ENCODE measurements at regions not wholly inside any gene's neighbourhood (a gene's known extent, or its start where the extent isn't known, plus 50 kb on each side); places are given as distances from the start of the nearest gene placed in this dataset.

DNA sequence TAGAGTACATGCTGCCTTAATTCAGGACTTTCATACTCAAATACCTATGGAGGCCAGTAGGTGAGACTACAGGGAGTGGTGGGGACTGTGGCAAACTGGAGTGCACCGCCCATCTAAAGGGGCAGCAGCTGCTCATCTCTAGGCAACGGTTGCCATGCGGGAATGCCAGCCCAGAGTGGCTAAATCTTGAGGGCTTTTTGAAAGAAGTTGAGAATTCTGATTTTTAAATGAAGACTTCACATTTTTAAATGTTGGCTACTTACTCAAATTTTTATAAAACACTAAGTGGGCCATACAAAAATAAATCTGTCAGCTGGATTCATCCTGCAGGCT, 90.8 kb upstream of the PRR23E start:
- H3K27ac ChIP-seq (ENCODE audit: low read depth in 1 of 2, low read length in 2 of 2), result no peak overlapping the region
- H3K9me3 ChIP-seq (ENCODE audit: control insufficient read depth in 4 of 4, low read length in 3 of 4), result no peaks in the 10 kb centered on the region
- DNase-seq (ENCODE audit: low spot score), result no peak
- H3K4me3 ChIP-seq (ENCODE audit: low read depth in 1 of 3, low read length in 3 of 3), result no peak overlapping the region
- TF ChIP-seq HNF4A (conservative IDR thresholded peaks at IDR 0.05) (no peak), NR2F2 (IDR thresholded peaks at IDR 0.05) (no peak), EGR1 (IDR thresholded peaks at IDR 0.05; ENCODE audit: low read depth in 2 of 2) (no peak), FOXA2 (IDR thresholded peaks at IDR 0.05) (no peak), YY1 (IDR thresholded peaks at IDR 0.05) (no peak), HNF4G (IDR thresholded peaks at IDR 0.05) (no peak)
- TF ChIP-seq, protein P1, sequence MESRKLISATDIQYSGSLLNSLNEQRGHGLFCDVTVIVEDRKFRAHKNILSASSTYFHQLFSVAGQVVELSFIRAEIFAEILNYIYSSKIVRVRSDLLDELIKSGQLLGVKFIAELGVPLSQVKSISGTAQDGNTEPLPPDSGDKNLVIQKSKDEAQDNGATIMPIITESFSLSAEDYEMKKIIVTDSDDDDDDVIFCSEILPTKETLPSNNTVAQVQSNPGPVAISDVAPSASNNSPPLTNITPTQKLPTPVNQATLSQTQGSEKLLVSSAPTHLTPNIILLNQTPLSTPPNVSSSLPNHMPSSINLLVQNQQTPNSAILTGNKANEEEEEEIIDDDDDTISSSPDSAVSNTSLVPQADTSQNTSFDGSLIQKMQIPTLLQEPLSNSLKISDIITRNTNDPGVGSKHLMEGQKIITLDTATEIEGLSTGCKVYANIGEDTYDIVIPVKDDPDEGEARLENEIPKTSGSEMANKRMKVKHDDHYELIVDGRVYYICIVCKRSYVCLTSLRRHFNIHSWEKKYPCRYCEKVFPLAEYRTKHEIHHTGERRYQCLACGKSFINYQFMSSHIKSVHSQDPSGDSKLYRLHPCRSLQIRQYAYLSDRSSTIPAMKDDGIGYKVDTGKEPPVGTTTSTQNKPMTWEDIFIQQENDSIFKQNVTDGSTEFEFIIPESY (IDR thresholded peaks at IDR 0.05), result no peak
- TF ChIP-seq, protein P2, sequence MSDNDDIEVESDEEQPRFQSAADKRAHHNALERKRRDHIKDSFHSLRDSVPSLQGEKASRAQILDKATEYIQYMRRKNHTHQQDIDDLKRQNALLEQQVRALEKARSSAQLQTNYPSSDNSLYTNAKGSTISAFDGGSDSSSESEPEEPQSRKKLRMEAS (IDR thresholded peaks at IDR 0.05), result no peak
- H3K36me3 ChIP-seq (ENCODE audit: control insufficient read depth in 4 of 4, insufficient read depth in 3 of 4, low read depth in 1 of 4, low read length in 3 of 4), result no peaks in the 10 kb centered on the region
- 90% methylated on average over 3 of the region's 3 CpGs for WGBS
- H3K9ac ChIP-seq (ENCODE audit: low read depth in 1 of 2, low read length in 2 of 2), result no peak overlapping the region
- no peaks in the 10 kb centered on the region for H3K4me1 ChIP-seq (ENCODE audit: control insufficient read depth in 4 of 4, insufficient read depth in 4 of 4, low read length in 3 of 4)
- H3K27me3 ChIP-seq (ENCODE audit: control insufficient read depth in 4 of 4, insufficient read depth in 4 of 4, low read length in 3 of 4), result no peaks in the 10 kb centered on the region

DNA sequence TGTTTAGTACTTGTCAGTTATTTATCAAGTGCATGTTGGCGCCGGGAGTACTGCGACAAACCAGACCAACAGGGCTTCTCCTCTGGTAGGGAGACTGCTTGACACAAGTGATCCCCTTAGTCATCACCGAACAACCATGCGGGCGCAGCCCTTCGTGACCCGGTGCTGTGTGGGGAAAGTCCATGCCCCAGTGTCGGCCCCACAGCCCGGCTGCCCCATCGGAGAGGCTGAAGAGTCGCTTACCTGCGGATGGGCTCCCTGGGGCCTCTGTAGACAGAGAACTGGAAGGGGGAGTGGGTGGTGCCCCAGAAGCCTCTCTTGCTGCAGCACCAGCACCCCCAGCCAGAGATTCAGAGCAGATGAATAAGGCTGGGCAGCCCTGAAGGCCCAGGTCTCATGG, 90.3 kb upstream of the PRR23E start:
- Histone ChIP-seq H3K9me3 (ENCODE audit: control insufficient read depth in 4 of 4, low read length in 3 of 4) (no peaks in the 10 kb centered on the region), H3K9ac (ENCODE audit: low read depth in 1 of 2, low read length in 2 of 2) (no peak overlapping the region), H3K27ac (ENCODE audit: low read depth in 1 of 2, low read length in 2 of 2) (no peak overlapping the region), H3K4me1 (ENCODE audit: control insufficient read depth in 4 of 4, insufficient read depth in 4 of 4, low read length in 3 of 4) (no peaks in the 10 kb centered on the region), H3K27me3 (ENCODE audit: control insufficient read depth in 4 of 4, insufficient read depth in 4 of 4, low read length in 3 of 4) (no peaks in the 10 kb centered on the region), H3K4me3 (ENCODE audit: low read depth in 1 of 3, low read length in 3 of 3) (no peak overlapping the region), H3K36me3 (ENCODE audit: control insufficient read depth in 4 of 4, insufficient read depth in 3 of 4, low read depth in 1 of 4, low read length in 3 of 4) (no peaks in the 10 kb centered on the region)
- no peak for DNase-seq (ENCODE audit: low spot score)
- 92% methylated on average over 13 of the region's 13 CpGs for WGBS
- TF ChIP-seq, protein P3, sequence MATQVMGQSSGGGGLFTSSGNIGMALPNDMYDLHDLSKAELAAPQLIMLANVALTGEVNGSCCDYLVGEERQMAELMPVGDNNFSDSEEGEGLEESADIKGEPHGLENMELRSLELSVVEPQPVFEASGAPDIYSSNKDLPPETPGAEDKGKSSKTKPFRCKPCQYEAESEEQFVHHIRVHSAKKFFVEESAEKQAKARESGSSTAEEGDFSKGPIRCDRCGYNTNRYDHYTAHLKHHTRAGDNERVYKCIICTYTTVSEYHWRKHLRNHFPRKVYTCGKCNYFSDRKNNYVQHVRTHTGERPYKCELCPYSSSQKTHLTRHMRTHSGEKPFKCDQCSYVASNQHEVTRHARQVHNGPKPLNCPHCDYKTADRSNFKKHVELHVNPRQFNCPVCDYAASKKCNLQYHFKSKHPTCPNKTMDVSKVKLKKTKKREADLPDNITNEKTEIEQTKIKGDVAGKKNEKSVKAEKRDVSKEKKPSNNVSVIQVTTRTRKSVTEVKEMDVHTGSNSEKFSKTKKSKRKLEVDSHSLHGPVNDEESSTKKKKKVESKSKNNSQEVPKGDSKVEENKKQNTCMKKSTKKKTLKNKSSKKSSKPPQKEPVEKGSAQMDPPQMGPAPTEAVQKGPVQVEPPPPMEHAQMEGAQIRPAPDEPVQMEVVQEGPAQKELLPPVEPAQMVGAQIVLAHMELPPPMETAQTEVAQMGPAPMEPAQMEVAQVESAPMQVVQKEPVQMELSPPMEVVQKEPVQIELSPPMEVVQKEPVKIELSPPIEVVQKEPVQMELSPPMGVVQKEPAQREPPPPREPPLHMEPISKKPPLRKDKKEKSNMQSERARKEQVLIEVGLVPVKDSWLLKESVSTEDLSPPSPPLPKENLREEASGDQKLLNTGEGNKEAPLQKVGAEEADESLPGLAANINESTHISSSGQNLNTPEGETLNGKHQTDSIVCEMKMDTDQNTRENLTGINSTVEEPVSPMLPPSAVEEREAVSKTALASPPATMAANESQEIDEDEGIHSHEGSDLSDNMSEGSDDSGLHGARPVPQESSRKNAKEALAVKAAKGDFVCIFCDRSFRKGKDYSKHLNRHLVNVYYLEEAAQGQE (IDR thresholded peaks at IDR 0.05), result no peak
- no peak for TF ChIP-seq JUND (IDR thresholded peaks at IDR 0.05)
- TF ChIP-seq EGR1 (IDR thresholded peaks at IDR 0.05; ENCODE audit: low read depth in 2 of 2), result no peak
- TF ChIP-seq YY1 (IDR thresholded peaks at IDR 0.05), result no peak
- TF ChIP-seq HNF4A (conservative IDR thresholded peaks at IDR 0.05), result no peak
- TF ChIP-seq TAF1 (conservative IDR thresholded peaks at IDR 0.05), result no peak
- no peak for TF ChIP-seq RAD21 (IDR thresholded peaks at IDR 0.05)
- TF ChIP-seq RXRA (IDR thresholded peaks at IDR 0.05), result no peak
- TF ChIP-seq, protein P2 (IDR thresholded peaks at IDR 0.05), result no peak
- TF ChIP-seq, protein P4, sequence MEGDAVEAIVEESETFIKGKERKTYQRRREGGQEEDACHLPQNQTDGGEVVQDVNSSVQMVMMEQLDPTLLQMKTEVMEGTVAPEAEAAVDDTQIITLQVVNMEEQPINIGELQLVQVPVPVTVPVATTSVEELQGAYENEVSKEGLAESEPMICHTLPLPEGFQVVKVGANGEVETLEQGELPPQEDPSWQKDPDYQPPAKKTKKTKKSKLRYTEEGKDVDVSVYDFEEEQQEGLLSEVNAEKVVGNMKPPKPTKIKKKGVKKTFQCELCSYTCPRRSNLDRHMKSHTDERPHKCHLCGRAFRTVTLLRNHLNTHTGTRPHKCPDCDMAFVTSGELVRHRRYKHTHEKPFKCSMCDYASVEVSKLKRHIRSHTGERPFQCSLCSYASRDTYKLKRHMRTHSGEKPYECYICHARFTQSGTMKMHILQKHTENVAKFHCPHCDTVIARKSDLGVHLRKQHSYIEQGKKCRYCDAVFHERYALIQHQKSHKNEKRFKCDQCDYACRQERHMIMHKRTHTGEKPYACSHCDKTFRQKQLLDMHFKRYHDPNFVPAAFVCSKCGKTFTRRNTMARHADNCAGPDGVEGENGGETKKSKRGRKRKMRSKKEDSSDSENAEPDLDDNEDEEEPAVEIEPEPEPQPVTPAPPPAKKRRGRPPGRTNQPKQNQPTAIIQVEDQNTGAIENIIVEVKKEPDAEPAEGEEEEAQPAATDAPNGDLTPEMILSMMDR (IDR thresholded peaks at IDR 0.05; ENCODE audit: low read depth, low read length, missing input control), result no peak
- no peak for TF ChIP-seq GABPA (IDR thresholded peaks at IDR 0.05 in 1 of 2, conservative IDR thresholded peaks at IDR 0.05 in 1 of 2)
- no peak for TF ChIP-seq FOXA1 (IDR thresholded peaks at IDR 0.05)
- TF ChIP-seq NR2F2 (IDR thresholded peaks at IDR 0.05), result no peak
- TF ChIP-seq, protein P5, sequence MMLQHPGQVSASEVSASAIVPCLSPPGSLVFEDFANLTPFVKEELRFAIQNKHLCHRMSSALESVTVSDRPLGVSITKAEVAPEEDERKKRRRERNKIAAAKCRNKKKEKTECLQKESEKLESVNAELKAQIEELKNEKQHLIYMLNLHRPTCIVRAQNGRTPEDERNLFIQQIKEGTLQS (IDR thresholded peaks at IDR 0.05), result no peak
- no peak for TF ChIP-seq FOXA2 (IDR thresholded peaks at IDR 0.05)
- no peak for TF ChIP-seq SP1 (IDR thresholded peaks at IDR 0.05)
- TF ChIP-seq HNF4G (IDR thresholded peaks at IDR 0.05), result no peak
- TF ChIP-seq, protein P1 (IDR thresholded peaks at IDR 0.05), result no peak
